ENCODE measurements at regions not wholly inside any gene's neighbourhood (a gene's known extent, or its start where the extent isn't known, plus 50 kb on each side); places are given as distances from the start of the nearest gene placed in this dataset.

GRCh38 chr6:147708170-147708569 is 199.7 kb downstream of the SAMD5 start:
- TF ChIP-seq CTCF (IDR thresholded peaks at IDR 0.05; ENCODE audit: insufficient read depth, low read length) (no peak), REST (IDR thresholded peaks at IDR 0.05; ENCODE audit: insufficient replicate concordance, low read depth) (no peak), POLR2AphosphoS5 (IDR thresholded peaks at IDR 0.05; ENCODE audit: low read depth) (no peak), GABPA (IDR thresholded peaks at IDR 0.05; ENCODE audit: low read depth) (no peak), SPI1 (IDR thresholded peaks at IDR 0.05; ENCODE audit: borderline replicate concordance, low read depth) (no peak)

Data from HL-60 (cell line).